Activated CD4-positive, alpha-beta T cell treated with anti-CD3 and anti-CD28 coated beads, Interleukin-2, Interleukin-4, amounts not matched to agents 100 ng/mL and 50 ng/mL, durations not matched to agents 16 hours and 8 hours (primary cell): ENCODE measurements at regions not wholly inside any gene's neighbourhood (a gene's known extent, or its start where the extent isn't known, plus 50 kb on each side); places are given as distances from the start of the nearest gene placed in this dataset.
"Not testable (repeated sequence)": the region's sequence is repeated elsewhere in the genome, so short reads cannot be mapped to it uniquely, and the experiment has no call there.

Experiments used
- DNase-seq: peaks from one replicate; pipeline ENCODE4 v3.0.0-alpha.2; 2020; ENCODE audit warnings: low spot score

DNA sequence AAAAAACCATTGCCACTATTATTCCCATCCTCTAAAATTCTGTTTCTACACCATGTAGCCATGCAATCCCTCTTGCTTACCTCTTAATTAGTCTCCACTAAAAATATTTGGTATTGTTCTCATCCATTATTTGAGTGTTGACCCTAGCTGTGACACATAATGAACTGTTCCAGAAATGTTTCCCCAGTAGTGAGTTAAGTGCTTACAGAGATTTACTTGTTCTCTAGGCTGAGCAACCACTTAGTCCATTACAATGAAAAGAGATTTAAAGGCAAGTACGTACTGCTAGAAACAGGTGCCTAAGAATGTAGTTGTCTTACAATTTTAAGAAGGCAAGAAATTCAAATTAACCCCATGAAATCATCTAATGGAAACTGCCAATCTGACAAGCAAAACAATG is 112.7 kb upstream of the PTPN13 start:
- no peak for DNase-seq

DNA sequence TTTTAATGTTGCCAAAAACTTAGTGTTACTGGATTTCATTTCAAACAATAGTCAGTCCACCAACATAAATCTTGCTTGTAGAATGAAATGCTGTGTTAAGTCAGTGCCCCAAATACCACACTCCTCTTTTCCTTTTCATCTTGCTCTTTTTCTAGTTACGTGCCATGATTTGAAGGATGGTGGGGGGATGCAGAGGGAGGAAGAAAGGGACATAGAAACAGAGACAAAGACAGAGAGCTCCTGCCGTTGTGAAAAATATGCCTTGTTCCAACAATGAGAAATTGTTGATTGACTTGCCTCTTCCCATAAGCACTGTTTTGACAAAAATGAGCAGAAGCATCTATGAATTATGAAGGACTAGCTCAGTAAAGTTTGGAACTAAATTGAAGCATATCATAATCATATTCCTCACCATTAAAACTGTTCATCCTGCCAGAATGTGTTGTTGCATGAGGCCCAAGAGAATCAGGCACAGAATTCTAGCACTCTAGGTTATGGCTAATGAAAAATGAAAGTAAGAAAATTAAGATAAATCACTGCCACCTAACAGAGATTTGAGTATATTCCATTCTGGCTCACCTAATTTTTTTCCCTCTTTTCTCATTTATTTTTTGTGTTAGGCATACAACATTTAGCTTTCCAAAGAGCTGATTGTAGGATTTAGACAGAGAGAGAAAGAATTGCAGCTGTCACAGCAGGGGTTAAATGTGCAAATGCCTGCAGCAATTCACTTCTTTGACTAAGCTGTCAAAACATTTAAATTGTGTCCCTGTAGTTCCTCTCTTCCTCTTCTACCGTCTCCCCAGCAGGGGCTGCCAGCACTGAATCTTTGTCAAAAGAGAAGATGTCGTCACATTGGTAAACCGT is 111.6 kb upstream of the PTPN13 start:
- DNase-seq = no peak

DNA sequence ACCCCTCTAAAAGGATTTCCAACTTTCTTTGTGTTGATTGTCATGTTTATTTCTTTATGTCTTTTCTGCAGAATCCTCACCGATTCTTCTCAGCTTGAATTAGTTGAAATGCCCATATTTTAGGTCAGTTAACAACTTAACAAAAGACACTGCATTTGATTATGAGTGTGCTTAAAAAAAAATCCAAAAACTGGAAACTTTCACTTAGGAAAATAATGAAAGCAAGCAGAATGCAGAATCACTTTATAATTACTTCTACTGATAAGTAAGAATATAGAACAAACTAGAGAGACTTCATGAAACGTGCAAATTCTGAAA is 111.0 kb upstream of the PTPN13 start:
- DNase-seq = no peak

DNA sequence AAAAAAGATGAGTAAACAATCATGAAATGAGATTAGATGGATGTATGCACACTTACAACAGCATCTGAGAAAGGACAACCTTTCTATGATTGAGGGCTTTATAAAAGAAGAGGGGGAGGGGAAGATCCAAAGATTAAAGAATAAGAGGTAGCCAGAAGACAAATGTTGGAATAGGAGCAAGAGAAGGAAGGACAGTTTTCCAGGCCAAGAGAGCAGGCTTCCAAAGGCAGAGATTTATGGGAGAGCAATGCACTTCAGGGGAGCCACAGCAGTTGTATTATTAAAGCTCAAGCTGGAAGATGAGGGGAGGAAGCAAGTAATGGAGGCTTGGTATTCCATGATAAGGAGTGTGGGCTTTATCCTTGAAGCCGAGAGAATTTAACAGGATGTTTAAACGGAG is 110.3 kb upstream of the PTPN13 start:
- no peak for DNase-seq

DNA sequence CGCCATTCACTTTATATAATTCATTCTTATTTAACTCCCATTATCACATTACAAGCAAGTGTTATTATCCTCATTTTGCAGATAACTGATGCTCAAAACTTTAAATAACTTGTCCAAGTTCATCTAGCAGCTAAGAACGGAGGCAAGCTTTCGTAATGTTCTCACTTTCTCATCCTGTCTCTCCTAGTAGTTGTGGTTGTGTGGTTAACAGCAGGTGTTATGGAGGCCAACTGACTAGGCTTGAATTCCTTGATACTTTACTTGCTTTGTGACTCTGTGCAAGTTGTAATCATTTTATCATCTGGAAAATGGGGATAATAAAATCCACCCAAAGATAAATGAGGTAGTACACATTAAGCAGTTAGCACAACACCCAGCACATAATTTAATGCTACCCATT is 109.9 kb upstream of the PTPN13 start:
- peak; percentile 8 for DNase-seq

DNA sequence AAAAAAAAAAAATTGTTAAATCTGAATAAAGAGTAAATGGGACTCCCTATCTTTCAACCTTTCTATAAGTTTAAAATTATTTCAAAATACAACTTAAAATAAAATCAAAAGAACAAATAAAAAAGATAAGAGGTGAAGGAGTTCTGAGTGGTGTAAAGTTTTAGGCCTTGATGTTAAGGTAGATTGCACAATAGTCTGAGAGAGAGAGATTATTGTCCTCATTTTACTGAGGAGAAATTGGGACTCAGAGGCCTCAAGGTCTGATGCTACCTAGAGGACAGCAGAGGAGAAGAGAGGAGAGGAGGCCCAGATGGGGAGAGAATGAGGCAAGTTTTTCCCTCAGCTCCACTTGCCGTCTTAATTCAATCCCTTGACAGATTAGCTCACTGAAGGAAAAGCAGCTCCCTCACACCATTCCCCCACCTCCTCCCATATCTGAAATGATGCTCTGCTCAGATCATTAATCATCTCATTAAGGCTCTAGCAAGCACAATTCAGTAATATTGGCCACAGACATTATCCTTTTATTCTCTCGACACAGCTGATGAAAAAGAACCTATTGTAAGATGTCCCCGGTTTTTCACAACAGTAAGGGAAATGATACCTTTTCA is 106.3 kb upstream of the PTPN13 start:
- no peak for DNase-seq

DNA sequence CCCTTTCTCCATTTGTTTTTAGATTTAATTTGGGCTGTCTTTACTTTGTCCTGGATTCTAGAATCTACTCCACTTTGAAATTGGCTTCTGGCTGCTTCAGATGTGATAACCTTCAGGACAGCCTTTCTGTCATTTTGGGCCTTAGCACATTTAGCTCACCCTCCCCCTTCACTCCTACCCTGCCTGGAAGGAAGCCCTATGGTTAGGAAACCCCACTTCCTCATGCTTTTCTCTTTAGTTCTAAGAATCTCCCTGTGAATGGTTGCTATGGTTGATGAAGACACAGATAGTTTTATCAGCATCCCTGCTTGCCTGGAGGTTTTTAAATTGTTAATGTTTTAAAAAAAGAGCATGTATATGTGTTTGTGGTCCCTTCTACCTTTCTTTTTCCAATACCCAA is 100.7 kb upstream of the PTPN13 start:
- DNase-seq = no peak

DNA sequence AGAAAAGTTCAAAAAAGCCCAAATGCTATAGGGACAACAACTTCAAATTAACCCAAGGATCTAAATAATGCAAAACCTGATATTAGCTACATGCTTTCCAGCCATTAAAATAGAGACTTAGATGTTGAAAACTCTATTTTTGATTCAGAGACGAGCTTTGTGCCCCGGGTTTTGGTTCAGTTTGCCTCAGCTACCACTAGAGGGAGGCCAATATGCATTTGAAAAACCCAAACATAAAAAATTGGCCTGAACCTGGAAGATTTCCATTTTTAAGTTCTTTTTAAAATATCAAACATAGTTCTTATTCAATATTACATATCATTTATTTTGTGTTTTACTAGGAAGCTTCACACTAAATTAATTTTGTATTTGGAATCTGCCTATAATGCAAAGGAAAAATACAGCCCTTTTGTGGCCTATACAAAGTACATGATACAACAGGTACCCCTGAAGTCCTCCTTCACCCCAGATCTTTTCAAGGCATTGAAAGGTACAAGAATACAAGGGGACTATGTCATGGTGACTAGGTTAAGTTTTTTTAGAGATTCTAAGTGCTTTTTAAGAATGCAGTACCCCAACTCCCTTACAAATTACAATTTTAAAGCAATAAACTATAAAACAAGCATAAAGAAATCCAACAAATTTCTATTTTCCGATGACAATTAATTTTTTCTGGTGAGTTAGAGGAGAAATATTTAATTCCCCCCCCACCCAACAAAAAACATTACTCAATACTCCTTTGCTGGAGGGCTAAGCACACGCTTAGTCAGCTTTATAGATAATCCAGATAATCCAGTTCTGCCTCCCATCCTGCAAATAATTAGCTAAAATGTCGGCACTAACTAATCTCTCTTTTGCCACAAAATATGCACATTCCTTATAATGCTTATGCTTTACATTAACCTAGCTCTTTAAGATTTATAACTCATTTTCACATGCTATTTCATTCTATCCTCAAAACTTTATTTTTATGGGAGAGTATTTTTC is 97.7 kb upstream of the PTPN13 start:
- peak; percentile 38 for DNase-seq

DNA sequence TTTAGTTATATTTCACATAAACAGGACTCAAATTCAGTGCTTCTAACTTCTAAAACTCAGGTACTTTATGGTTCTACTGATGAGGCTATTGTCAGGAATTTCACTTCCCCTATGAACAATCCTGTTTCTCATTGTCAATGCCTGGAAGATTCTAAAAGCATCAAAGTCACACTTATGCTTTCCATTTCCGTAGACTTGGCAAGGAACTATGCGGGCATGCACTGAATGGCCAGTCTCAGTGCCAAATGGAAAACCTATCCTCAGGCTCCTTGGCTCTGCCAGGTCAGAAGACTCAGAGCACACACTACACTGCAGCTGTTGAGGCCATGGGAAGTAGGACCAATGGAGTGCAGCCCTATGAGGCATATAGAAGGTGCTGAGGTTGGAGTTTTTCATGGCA is 97.0 kb upstream of the PTPN13 start:
- no peak for DNase-seq

DNA sequence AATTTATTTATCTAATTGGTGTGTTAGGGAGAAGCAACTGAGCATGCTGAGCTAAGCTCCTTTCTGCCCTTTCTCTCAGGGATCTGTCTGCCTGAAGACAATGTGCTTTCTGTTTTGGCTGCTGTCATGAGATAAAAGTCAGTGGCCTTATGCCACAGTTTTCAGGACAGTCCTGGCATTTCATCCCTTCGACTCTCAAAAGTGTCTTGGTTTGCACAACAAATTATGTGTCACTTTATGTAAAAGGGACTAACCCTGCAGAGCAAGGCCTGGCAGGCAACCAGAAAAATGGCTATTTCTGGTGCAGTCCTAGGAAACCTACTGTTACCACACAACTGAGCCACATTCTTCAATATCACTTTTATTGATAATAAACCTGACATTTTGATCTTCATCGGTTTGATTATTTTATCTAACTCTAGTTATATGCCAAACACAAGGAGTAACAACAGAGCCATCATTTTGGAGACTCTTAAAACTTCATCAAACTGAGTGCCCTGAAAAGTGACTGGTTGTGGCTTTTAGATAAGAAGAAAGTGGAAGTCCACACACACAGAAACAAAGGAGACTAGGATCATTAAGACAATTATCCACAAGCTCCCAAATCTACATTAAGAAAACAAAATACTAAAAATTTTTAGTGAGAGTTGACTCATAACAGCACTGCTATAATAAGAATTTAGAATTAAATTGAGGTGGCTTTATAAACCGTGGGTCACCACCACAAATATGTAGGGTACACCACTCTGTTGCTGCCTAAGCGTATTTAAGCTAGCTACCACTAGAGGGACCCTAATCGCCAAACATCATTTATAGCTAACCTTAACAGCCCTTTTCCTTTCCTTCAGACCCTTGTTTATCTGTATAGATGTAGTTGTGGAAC is 95.9 kb upstream of the PTPN13 start:
- DNase-seq = peak; percentile 63

DNA sequence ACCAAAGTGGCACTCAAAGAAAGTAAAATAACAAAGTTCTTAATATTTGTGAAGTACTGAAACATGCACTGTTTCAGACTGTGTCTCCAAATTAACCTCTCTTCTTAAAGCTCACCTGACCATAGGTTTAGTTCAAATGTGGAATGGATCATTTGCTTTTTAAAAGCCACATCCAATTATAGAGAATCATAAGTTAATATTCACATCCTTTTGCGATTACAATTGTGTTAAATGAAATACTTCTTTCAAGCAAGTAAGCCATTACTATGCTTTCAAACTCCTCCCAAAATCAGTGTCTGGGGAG is 95.3 kb upstream of the PTPN13 start:
- no peak for DNase-seq

DNA sequence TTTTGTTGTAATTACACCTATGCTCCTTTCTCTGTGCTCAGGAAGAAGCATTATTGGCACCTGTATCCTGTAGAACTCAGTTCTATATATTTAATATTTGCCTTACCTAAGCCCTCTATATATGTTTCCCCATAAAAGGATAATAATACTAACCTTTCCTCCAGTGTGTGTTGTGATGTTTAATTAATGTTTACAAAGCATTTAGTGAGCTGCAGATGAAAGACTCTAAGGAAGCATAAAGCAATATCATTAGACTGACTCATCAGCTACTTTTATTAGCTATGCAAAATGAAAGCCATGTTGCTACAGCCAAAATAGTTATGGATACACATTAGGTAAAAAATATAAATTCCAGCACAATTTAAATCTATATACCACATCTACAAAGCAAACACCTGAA is 93.6 kb upstream of the PTPN13 start:
- DNase-seq = no peak

DNA sequence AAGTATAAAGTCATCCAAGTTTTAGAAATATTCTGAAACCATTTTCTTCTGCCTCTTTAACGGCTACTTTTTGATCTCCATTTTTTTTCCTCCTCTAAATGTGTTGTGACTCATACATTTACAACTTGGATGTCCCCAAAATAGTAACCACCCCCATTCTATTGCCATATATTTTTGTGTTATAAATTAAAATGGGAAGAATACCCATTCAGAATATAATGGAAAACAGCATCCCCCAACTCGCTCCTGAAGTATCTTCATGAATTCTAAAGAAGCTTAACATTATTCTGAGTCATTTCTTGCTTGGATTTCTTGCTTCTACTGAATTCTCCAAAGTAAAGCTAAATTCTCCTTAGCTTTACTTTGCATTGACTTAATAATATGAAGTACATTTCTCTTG is 92.0 kb upstream of the PTPN13 start:
- DNase-seq = no peak

DNA sequence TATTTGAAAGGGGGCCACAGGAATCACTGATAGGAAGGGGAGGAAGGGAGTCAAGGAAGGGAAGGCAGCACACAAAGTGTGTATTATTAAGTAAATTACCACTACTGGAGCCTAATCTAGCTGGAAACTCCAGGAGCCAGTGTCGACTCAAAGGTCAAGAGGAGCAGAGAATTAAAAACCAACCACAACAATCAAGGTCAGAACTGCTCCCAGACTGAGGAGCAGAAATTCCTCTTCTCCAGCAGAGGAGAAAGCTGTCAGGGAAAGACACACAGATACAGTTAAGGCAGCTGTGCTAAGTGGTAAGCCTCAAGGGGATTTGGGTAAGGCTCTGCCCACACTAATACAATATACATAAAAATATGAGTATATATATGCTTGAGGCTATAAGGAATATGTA is 87.5 kb upstream of the PTPN13 start:
- DNase-seq = no peak

DNA sequence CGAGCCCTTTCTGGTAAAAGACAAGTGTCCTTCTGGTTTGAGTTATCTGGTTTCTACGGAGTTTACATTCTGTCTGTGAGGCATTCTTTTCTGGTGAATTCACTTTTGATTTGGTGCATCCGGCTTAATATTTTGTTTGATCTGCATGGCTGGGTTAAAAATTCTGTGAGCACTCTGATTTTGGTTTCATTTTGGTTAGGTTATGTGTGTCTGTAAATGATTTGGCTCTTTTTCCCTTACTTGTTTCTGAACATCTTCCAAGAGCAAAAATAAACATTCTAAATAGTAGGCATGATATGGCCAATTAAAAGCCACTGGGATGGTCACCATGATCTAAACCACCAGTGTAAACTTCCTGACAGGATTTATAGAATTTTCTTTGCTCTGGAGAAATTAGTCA is 85.7 kb upstream of the PTPN13 start:
- DNase-seq = no peak

DNA sequence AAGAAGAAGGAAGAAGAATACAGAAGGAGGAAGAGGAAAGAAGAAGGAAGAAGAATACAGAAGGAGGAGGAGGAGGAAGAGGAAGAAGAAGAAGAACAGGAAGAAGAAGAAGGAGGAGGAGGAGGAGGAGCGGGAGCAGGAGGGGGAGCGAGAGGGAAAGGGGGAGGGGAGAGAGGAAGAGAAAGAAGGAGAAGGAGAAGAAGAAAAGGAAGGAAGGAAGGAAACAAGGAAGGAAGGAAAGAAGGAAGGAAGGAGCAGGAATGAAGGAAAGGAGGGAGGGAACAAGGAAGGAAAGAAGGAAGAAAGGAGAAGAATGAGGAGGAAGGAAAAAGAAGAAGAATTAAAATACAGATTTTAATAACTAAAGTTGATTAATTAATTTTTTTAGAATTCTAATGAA is 82.5 kb upstream of the PTPN13 start:
- no peak for DNase-seq

DNA sequence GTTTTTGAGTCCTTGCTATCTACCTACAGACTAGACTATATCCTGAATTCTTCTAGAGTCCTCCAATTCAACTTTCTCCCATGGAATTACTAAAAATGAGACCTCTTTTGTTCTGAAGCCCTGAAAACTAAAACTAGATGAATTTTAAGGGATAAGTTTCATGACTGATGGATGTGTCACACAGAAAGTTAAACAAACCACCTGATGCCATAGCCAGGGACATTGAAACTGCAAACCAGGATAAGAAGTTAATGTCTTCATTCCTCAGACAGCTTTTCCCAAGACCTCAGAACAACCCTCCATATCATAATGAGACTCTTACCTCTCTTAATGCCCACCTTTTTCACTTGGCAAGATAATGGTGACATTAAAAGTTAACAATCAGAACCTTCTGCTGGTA is 81.5 kb upstream of the PTPN13 start:
- DNase-seq = no peak

DNA sequence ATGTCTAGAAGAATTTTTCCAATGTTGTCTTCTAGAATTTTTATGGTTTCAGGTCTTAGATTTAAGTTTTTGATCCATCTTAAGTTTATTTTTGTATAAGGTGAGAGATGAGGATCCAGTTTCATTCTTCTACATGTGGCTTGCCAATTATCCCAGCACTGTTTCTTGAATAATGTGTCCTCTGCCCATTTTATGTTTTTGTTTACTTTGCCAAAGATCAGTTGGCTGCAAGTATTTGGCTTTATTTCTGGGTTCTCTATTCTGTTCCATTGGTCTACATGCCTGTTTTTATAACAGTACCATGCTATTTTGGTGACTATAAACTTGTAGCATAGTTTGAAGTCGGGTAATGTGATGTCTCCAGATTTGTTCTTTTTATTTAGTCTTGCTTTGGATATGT is 78.2 kb upstream of the PTPN13 start:
- DNase-seq = not testable (repeated sequence)

DNA sequence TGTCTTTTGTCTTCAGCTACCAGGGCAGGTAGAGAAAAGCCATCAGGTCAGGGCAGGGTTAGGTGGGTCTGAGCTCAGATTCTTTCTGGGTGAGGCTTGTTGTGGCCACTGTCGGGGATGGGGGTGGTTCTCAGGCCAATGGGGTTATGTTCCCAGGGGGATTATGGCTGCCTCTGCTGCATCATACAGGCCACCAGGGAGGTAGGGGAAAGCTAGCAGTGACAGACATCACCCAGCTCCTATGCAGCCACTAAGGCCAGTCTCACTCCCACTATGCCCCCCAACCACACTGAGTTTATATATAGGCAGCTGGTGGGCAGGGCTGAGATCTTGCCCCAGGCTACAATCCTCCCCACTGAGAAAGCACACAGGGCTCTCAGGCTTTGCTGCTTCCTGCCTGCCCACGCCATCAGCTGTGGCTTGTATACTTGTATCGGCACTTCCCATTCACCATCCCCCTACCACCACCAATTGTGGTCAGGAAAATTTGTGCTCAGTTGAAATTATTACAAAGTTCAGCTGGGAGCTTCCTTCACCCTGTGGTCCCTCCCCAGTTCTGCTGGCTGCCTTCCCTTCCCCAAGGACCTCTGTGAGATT is 72.6 kb upstream of the PTPN13 start:
- no peak for DNase-seq

DNA sequence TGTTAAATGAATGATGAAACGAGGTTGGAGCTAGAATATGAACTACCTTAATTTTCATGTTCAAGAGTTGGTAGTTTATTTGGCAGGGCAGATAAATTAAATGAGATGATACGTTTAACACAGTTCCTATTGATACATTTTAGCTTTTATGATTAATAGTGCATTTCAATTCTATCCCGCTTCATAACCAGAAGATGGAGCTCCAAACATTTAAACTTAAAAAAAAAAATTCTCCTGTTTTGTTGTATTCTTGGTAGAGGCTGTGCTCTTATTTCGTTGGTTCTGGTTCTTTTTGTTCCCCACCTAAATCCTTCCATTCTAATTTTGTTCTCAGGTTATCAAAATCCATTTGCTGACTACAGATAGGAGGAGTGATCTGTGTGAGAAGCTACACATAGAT is 71.8 kb upstream of the PTPN13 start:
- no peak for DNase-seq

DNA sequence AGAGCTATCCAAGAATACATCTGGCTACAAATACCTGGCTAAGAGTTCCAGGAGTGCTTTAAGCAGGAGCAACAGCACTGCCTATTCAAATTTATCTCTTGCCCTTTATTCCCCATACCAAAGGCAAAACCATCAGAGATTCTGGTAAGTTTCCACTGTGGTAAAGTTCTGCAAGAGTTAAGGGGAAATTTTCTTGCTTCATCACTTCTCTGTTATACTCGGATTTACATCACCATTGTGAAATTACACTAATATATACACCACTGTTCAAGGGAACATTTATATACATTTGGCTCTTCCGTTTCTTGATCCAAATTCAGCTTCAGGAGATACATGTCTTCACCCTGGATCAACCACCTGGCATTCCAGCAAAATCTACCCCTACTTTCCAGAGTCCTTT is 70.8 kb upstream of the PTPN13 start:
- no peak for DNase-seq

DNA sequence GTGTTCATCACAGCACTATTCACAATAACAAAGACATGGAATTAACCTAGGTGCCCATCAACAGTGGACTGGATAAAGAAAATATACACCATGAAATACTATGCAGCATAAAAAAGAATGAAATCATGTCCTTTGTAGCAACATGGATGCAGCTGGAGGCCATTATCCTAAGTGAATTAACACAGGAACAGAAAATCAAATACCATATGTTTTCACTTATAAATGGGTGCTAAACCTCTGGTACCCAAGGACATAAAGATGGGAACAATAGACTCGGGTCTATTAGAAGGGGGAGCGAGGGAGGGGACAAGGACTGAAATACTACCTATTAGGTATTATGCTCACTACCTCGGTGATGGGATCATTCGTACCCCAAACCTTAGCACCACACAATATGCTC is 66.4 kb upstream of the PTPN13 start:
- DNase-seq = not testable (repeated sequence)
